ENCODE measurements at regions not wholly inside any gene's neighbourhood (a gene's known extent, or its start where the extent isn't known, plus 50 kb on each side); places are given as distances from the start of the nearest gene placed in this dataset.

DNA sequence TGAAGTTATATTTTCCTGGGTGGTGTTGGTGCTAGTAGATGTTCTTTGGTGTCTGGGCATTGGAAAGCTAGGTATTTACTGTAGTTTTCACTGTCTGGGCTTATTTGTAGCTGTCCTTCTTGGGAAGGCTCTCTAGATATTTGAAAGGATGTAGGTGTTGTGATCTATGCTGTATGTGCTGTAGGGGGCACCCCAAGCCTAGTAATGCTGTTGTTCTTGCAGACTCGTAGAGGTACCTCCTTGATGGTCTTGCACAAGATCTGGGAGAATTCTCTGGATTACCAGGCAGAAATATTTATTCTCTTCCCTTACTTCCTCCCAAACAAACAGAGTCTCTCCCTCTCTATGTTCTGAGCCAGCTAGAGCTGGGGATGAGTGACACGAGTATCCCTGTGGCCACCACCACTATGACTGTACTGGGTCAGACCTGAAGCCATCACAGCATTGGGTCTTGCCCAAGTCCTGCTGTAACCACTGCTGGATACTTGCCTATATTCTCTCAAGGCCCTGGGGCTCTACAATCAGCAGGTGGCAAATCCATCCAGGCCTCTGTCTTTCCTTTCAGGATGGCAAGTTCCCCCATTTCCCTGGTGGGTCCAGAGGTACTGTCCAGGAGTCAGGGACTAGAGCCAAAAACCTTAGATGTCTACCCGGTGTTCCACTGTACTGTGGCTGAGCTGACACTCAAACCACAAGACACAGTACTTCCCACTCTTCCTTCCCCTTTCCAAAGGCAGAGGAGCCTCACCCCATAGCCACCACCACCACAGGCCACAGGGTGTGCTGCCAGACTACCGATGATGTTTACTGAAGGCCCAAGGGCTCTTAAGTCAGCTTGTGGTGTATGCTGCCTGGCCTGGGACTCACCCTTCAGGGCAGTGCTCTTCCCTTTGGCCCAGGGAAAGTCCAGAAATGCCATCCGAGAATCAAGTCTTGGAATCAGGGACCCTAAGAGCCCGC, 195.2 kb upstream of the DPPA4 start:
- DNase-seq (ENCODE audit: low read depth in 3 of 3) = peak in 2 of 3 experiments; percentile 5 to 19

DNA sequence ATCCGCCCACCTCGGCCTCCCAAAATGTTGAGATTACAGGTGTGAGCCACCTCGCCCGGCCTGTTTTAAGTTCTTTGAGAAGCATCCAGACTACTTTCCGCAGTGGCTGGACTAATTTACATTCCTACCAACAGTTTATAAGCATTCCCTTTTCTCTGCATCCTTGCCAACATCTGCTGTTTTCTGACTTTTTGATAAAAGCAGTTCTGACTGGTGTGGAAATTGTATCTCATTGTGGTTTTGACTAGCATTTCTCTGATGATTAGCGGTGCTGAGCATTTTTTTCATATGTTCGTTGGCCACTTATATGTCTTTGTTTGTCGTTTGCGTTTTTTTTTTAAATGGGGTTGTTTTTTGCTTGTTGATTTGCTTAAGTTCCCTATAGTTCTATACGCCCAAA, 208.4 kb upstream of the DPPA4 start:
- no peak for DNase-seq (ENCODE audit: low read depth in 3 of 3)

DNA sequence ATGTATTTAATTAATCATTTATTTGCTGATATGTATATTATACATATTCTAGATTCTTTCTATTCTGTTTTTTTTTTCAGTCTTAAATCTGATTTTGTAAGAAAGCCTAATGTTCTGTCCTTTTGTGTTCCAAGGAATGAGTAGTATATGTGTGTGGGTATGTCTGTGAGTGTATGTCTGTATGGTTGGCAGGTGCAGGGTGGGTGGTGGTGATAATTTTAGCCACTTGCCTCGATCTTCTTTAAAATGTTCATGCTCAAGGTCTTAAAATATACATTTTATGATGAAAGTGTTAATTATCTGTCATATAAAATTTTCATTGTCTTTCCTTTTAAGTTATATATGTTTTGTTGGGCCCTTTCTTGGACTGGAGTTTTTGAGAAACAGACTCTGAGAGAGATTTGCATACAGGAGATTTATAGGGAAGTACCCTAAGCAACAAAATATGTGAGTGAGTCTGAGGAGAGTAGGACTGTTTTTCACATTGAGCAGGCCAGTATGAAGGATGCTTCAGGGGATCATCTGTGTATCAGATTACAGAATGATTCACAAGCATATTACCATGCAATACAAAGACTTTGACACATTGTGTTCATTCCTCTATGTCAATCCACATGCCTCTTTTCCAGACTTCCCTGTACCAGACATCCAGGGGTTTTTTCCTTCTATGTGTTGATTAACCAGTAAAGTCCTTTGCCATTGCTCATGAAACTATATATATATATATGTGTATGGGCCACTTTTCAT, 211.0 kb upstream of the DPPA4 start:
- no peak for DNase-seq (ENCODE audit: low read depth in 3 of 3)

GRCh38 chr3:109553591-109554371, 216.4 kb upstream of the DPPA4 start:
- DNase-seq (ENCODE audit: low read depth in 3 of 3) = no peak

GRCh38 chr3:109559389-109559788, 222.0 kb upstream of the DPPA4 start:
- no peak for DNase-seq (ENCODE audit: low read depth in 3 of 3)

- DNase-seq (ENCODE audit: low read depth in 3 of 3) = peak in 1 of 3 experiments; percentile 1
Observed at GRCh38 chr3:109563149-109563548, 225.8 kb upstream of the DPPA4 start.

DNA sequence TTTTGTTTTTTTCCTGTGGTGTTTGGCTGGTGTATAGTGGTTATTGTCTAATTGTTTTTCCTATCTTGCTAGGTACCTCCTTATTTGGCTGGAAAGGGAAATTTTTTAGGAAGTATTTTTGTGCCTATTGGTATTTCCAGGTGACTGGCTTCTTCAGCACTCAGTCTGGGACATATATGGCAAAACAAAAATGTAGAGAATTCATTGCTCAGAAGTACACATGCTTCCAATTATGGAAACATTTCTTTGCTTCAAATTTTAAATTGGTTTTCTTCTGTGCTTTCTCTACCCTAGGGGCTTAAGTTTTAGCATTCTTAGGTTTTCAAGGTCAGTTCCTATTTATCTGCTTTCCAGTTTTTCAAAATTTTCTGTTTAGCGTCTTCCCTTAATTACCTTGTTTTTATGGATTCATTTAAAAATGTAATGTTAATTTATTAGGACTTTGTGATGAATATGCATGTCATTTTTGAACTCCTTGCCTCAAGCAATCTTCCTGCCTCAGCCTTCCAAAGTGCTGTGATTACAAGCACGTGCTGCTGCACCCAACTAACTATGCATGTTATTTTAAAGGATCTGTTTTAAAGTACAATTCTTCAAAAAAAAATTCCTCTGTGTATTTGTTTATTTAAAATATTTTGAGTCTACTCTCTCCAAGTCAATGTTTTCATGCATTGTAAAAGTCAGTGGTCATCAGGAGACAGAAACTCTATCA, 231.9 kb upstream of the DPPA4 start:
- no peak for DNase-seq (ENCODE audit: low read depth in 3 of 3)

GRCh38 chr3:109570408-109570807, 233.1 kb upstream of the DPPA4 start:
- no peak for DNase-seq (ENCODE audit: low read depth in 3 of 3)

- no peak for DNase-seq (ENCODE audit: low read depth in 3 of 3)
Observed at GRCh38 chr3:109572301-109572700, 235.0 kb upstream of the DPPA4 start.

- DNase-seq (ENCODE audit: low read depth in 3 of 3) = no peak
Observed at GRCh38 chr3:109596991-109597390, 259.6 kb upstream of the DPPA4 start.

GRCh38 chr3:109597444-109597843, 260.1 kb upstream of the DPPA4 start:
- no peak for DNase-seq (ENCODE audit: low read depth in 3 of 3)

DNA sequence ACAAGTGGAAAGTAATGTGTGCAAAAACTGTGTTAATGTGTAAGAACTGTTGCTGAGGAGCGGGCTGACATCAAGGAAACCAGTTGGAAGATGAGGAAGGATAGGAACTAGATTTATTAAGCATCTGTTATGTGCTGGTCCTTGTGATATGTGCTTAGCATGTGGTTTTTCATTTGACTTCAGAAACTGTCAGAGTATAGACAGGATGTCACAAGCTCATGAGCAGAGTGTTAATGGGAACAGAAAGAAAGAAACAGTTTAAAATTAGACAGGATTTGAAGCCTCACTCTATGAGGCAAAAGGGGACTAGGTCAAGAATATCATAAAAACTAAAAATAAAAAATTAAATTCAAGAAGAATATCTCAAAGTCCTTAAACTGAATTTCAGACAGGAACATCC, 270.6 kb upstream of the DPPA4 start:
- DNase-seq (ENCODE audit: low read depth in 3 of 3) = no peak

DNA sequence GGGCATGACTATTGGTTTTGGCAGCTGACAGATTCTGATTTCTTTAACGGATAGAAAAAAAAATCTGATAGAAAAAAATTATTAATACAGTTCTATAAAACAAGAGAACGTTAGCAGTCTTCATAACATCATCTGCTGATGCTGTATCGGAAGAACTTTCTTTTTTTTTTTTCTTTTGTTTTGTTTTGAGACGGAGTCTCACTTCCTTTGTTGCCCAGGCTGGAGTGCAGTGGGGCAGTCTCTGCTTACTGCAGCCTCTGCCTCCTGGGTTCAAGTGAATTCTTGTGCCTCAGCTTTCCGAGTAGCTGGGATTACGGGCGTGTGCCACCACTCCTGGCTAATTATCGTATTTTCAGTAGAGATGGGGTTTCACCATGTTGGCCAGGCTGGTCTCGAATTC, 271.2 kb upstream of the DPPA4 start:
- DNase-seq (ENCODE audit: low read depth in 3 of 3) = no peak

GRCh38 chr3:109618766-109619378, 281.5 kb upstream of the DPPA4 start:
- no peak for DNase-seq (ENCODE audit: low read depth in 3 of 3)

- DNase-seq (ENCODE audit: low read depth in 3 of 3) = no peak
Observed at GRCh38 chr3:109631897-109632296, 294.6 kb upstream of the DPPA4 start.

- DNase-seq (ENCODE audit: low read depth in 3 of 3) = no peak
Observed at GRCh38 chr3:109640146-109640652, 302.9 kb upstream of the DPPA4 start.

DNA sequence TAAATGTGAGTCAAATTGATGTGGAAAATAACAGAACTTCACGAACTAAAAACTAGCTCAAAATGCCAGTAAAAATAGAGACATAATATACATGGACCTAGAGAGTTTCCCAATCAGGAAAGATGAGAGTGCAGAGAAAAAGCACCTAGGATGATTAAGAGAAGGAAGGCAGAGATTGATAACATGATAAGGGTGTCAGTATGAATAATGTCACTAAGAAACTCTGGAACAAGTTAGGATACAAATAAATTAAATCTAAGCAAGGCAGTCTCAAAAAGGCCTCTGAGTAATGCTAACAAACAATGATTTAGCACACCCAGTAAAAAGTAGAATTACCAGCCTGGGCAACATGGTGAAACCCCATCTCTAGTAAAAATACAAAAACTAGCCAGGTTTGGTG, 304.7 kb upstream of the DPPA4 start:
- DNase-seq (ENCODE audit: low read depth in 3 of 3) = no peak

- no peak for DNase-seq (ENCODE audit: low read depth in 3 of 3)
Observed at GRCh38 chr3:109643590-109643989, 306.2 kb upstream of the DPPA4 start.

GRCh38 chr3:109644332-109644731, 307.0 kb upstream of the DPPA4 start:
- no peak for DNase-seq (ENCODE audit: low read depth in 3 of 3)

DNA sequence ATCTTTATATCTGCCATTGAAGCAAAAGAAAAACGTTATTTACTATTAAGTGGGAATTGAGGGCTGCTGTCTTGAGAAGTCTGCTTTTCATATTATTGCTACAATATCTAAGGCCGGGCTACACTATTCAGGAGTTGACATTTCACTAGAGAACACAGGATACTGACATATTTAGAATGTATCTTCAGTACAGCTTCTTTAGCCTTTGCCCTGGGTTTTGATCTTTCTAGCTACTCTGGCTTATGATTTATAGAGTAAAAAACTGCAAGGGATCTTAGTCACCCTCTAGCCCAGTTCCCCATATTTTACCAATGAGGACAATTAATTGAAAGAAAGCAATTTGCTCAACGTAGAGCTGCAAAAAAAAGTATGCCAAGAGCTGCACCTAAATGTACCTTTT, 307.4 kb upstream of the DPPA4 start:
- no peak for DNase-seq (ENCODE audit: low read depth in 3 of 3)

GRCh38 chr3:109648027-109648426, 310.7 kb upstream of the DPPA4 start:
- no peak for DNase-seq (ENCODE audit: low read depth in 3 of 3)
